BE2C (cell line): ENCODE measurements at regions not wholly inside any gene's neighbourhood (a gene's known extent, or its start where the extent isn't known, plus 50 kb on each side); places are given as distances from the start of the nearest gene placed in this dataset.

ENCODE experiments used
- DNase-seq: peaks from one replicate; pipeline ENCODE4 v3.0.0-alpha.2; 2020
- H3K27me3 ChIP-seq: fragments of 250-450 bp; sonication (Bioruptor Pico); 2 replicates; pipeline ENCODE4 v1.5.1; 2020; ENCODE audit warnings: mild to moderate bottlenecking
- H3K36me3 ChIP-seq: fragments of 250-450 bp; sonication (Bioruptor Pico); 2 replicates; pipeline ENCODE4 v1.5.1; 2020; ENCODE audit warnings: mild to moderate bottlenecking
- H3K4me1 ChIP-seq: fragments of 250-450 bp; sonication (Bioruptor Pico); 2 replicates; pipeline ENCODE4 v1.5.1; 2020
- H3K4me3 ChIP-seq: 2 replicates; pipeline ENCODE4 v1.5.1; 2011; ENCODE audit warnings: low read depth, low read length
- H3K9me3 ChIP-seq: fragments of 250-450 bp; sonication (Bioruptor Pico); 2 replicates; pipeline ENCODE4 v1.5.1; 2020
- CTCF ChIP-seq: IDR thresholded peaks from 2 replicates; pipeline ENCODE4 v1.5.1; 2012; ENCODE audit warnings: mild to moderate bottlenecking, low read depth, low read length

- no peaks in the 10 kb centered on the region for H3K27me3 ChIP-seq
- DNase-seq = peak; percentile 10
- peak; percentile 48 for TF ChIP-seq CTCF
Observed at GRCh38 chr5:120055858-120056257, 408.2 kb upstream of the PRR16 start.

GRCh38 chr5:120062515-120062917 lies 401.6 kb upstream of the PRR16 start:
- no peak for DNase-seq
- H3K4me3 ChIP-seq = no peak overlapping the region
- no peaks in the 10 kb centered on the region for H3K36me3 ChIP-seq
- no peak for TF ChIP-seq CTCF
- H3K4me1 ChIP-seq = peaks cover 5% of the 10 kb centered on the region
- no peaks in the 10 kb centered on the region for H3K27me3 ChIP-seq
- no peaks in the 10 kb centered on the region for H3K9me3 ChIP-seq

More at GRCh38 chr5:120055858-120056257, 408.2 kb upstream of the PRR16 start:
- Histone ChIP-seq H3K36me3 (no peaks in the 10 kb centered on the region), H3K4me3 (no peak overlapping the region), H3K4me1 (peaks cover 9% of the 10 kb centered on the region), H3K9me3 (no peaks in the 10 kb centered on the region)

GRCh38 chr5:120072068-120072761 lies 391.9 kb upstream of the PRR16 start:
- Histone ChIP-seq H3K4me3 (no peak overlapping the region), H3K36me3 (no peaks in the 10 kb centered on the region), H3K27me3 (no peaks in the 10 kb centered on the region), H3K4me1 (peaks cover 8% of the 10 kb centered on the region; the same call in 1 of the 2 replicates), H3K9me3 (no peaks in the 10 kb centered on the region)
- TF ChIP-seq CTCF = no peak
- no peak for DNase-seq

GRCh38 chr5:120073722-120074121 lies 390.4 kb upstream of the PRR16 start:
- H3K4me1 ChIP-seq = peaks cover 8% of the 10 kb centered on the region; the same call in 1 of the 2 replicates
- no peaks in the 10 kb centered on the region for H3K36me3 ChIP-seq
- TF ChIP-seq CTCF = no peak
- no peaks in the 10 kb centered on the region for H3K9me3 ChIP-seq
- no peak for DNase-seq
- H3K4me3 ChIP-seq = no peak overlapping the region
- no peaks in the 10 kb centered on the region for H3K27me3 ChIP-seq

- DNase-seq = no peak
- no peak overlapping the region for H3K4me3 ChIP-seq
- H3K36me3 ChIP-seq = no peaks in the 10 kb centered on the region
- H3K9me3 ChIP-seq = no peaks in the 10 kb centered on the region
- no peaks in the 10 kb centered on the region for H3K4me1 ChIP-seq
- TF ChIP-seq CTCF = no peak
- no peaks in the 10 kb centered on the region for H3K27me3 ChIP-seq
Observed at GRCh38 chr5:120080781-120081180, 383.3 kb upstream of the PRR16 start.

- no peak for DNase-seq
- H3K27me3 ChIP-seq = no peaks in the 10 kb centered on the region
- no peaks in the 10 kb centered on the region for H3K4me1 ChIP-seq
- H3K4me3 ChIP-seq = no peak overlapping the region
- H3K36me3 ChIP-seq = no peaks in the 10 kb centered on the region
- peak; percentile 21; the same call in 1 of the 2 replicates for TF ChIP-seq CTCF
- H3K9me3 ChIP-seq = no peaks in the 10 kb centered on the region
Observed at GRCh38 chr5:120082316-120083068, 381.6 kb upstream of the PRR16 start.
